ENCODE measurements at regions not wholly inside any gene's neighbourhood (a gene's known extent, or its start where the extent isn't known, plus 50 kb on each side); places are given as distances from the start of the nearest gene placed in this dataset.
"Not testable (repeated sequence)": the region's sequence is repeated elsewhere in the genome, so short reads cannot be mapped to it uniquely, and the experiment has no call there.

GRCh38 chr22:11017108-11017507 is 4510.9 kb upstream of the OR11H1 start:
- not testable (repeated sequence) for DNase-seq (ENCODE audit: low read depth)

GRCh38 chr22:11020522-11020921 is 4507.5 kb upstream of the OR11H1 start:
- not testable (repeated sequence) for DNase-seq (ENCODE audit: low read depth)

- not testable (repeated sequence) for DNase-seq (ENCODE audit: low read depth)
These were observed 4501.5 kb upstream of the OR11H1 start for GRCh38 chr22:11026541-11026940.

GRCh38 chr22:11027064-11027463 is 4500.9 kb upstream of the OR11H1 start:
- DNase-seq (ENCODE audit: low read depth), result not testable (repeated sequence)

GRCh38 chr22:11027532-11027931 is 4500.5 kb upstream of the OR11H1 start:
- not testable (repeated sequence) for DNase-seq (ENCODE audit: low read depth)

GRCh38 chr22:11028180-11028579 is 4499.8 kb upstream of the OR11H1 start:
- not testable (repeated sequence) for DNase-seq (ENCODE audit: low read depth)

- not testable (repeated sequence) for DNase-seq (ENCODE audit: low read depth)
These were observed 4498.5 kb upstream of the OR11H1 start for GRCh38 chr22:11029534-11029933.

- not testable (repeated sequence) for DNase-seq (ENCODE audit: low read depth)
These were observed 4498.0 kb upstream of the OR11H1 start for GRCh38 chr22:11029967-11030366.

- DNase-seq (ENCODE audit: low read depth), result not testable (repeated sequence)
These were observed 4497.2 kb upstream of the OR11H1 start for GRCh38 chr22:11030571-11031410.

- not testable (repeated sequence) for DNase-seq (ENCODE audit: low read depth)
These were observed 4495.9 kb upstream of the OR11H1 start for GRCh38 chr22:11032115-11032514.

- not testable (repeated sequence) for DNase-seq (ENCODE audit: low read depth)
These were observed 4493.4 kb upstream of the OR11H1 start for GRCh38 chr22:11034660-11034987.

- DNase-seq (ENCODE audit: low read depth), result not testable (repeated sequence)
These were observed 4492.7 kb upstream of the OR11H1 start for GRCh38 chr22:11035031-11035873.

- DNase-seq (ENCODE audit: low read depth), result not testable (repeated sequence)
These were observed 4490.7 kb upstream of the OR11H1 start for GRCh38 chr22:11037314-11037713.

- not testable (repeated sequence) for DNase-seq (ENCODE audit: low read depth)
These were observed 4490.2 kb upstream of the OR11H1 start for GRCh38 chr22:11037814-11038213.

- DNase-seq (ENCODE audit: low read depth), result not testable (repeated sequence)
These were observed 4489.2 kb upstream of the OR11H1 start for GRCh38 chr22:11038786-11039185.

- not testable (repeated sequence) for DNase-seq (ENCODE audit: low read depth)
These were observed 4486.6 kb upstream of the OR11H1 start for GRCh38 chr22:11041416-11041815.

GRCh38 chr22:11042116-11042515 is 4485.9 kb upstream of the OR11H1 start:
- no peak for DNase-seq (ENCODE audit: low read depth)

- not testable (repeated sequence) for DNase-seq (ENCODE audit: low read depth)
These were observed 4484.7 kb upstream of the OR11H1 start for GRCh38 chr22:11043289-11043688.

- not testable (repeated sequence) for DNase-seq (ENCODE audit: low read depth)
These were observed 4479.1 kb upstream of the OR11H1 start for GRCh38 chr22:11048884-11049283.

GRCh38 chr22:11050226-11050625 is 4477.8 kb upstream of the OR11H1 start:
- DNase-seq (ENCODE audit: low read depth), result not testable (repeated sequence)

- DNase-seq (ENCODE audit: low read depth), result not testable (repeated sequence)
These were observed 4476.4 kb upstream of the OR11H1 start for GRCh38 chr22:11051401-11052112.

Data from HT1080 (cell line).